D341Med (cell line): ENCODE measurements at regions not wholly inside any gene's neighbourhood (a gene's known extent, or its start where the extent isn't known, plus 50 kb on each side); places are given as distances from the start of the nearest gene placed in this dataset.

ENCODE experiments used
- DNase-seq: peaks from one replicate; pipeline ENCODE4 v3.0.0; 2012; ENCODE audit warnings: low spot score

DNA sequence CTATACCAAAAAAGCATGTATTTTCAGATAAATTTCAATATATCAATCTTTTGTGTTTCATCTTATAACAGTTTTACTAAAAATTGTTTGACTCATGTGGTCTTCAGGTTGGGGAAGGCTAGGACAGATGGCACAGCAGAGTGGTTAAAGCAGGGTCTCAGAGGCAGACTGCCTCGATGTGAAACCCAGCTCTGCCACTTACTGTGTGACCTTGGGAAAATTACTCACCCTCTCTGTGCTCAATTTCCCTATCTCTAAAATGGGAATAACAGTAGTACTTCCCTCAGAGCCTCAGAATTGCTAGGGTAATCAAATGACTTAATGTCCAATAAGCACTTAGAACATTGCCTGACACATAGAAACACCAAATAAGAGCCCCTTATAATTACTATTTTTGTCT is 262.1 kb upstream of the FMN2 start:
- no peak for DNase-seq

DNA sequence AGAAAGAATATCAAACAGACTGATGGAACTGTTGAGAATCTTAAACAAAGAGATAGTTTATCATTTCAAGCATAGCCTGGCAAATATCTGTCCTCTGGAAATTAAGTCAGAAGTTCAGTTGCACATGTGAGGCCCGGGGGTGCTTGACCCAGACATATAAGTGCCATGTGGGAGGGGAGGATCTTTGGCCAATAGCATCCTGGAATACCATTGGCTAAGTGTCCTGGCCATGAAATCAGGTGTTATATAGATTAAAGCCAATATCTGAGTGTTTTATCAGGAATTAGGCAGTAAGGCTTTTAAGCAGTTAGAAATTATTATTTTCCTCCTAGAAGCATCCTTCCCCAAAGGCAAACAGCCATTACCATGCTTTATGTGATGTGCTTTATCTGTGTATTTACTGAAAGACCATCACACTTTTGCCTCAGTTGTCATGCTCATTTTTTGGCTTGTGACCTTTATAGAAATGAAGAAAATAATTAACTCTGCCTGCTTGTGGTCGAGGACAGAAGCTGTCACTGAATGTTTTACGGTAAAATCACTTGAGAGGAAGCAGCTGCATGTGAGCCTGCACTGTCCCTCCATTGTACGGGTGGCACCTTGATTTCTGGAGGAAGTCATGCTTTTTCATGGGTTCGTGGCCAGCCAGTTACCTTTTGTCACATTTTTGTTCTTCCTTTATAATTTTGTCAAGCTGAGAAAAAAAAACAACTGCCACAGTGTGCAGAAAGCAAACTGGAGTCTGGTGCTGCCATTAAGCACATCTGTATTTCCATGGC is 259.9 kb upstream of the FMN2 start:
- no peak for DNase-seq

DNA sequence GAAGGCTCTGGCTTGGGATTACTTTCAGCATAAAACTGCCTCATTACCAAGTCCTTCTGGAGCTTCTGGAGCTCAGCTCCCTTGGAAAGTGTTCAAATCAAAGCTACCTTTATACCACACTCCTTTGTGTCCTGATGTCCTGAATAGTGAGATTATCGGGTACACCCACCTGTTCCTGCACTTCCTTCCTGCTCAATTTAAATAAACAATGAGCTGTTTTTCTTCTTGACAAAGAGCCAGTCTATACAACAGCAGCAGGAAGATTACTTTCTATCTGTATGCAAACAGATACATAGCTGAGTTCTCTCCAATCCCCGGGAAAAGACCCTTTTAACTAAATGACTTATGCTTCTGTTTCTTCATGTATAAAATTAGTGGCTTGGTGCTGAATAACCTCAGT is 258.0 kb upstream of the FMN2 start:
- DNase-seq: no peak

GRCh38 chr1:239835946-239836440 is 255.7 kb upstream of the FMN2 start:
- no peak for DNase-seq

DNA sequence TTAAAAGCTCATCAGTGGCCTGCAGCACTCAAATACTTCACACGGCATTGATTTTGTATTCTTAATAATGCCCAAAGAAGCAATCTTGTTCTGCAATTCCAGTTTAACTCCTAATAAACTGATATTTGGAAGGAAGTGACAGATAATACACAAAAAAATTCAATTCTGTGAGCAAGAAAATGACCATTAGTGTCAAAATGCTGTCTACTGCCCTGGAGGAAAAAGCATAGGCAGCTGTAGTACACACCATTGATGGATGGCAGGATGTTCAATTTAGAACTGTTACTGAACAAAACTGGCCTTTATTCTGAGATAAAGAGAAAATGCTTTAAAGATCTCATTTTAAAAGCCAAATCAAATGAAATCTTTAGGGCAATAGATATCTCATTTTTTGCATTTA is 251.3 kb upstream of the FMN2 start:
- no peak for DNase-seq

DNA sequence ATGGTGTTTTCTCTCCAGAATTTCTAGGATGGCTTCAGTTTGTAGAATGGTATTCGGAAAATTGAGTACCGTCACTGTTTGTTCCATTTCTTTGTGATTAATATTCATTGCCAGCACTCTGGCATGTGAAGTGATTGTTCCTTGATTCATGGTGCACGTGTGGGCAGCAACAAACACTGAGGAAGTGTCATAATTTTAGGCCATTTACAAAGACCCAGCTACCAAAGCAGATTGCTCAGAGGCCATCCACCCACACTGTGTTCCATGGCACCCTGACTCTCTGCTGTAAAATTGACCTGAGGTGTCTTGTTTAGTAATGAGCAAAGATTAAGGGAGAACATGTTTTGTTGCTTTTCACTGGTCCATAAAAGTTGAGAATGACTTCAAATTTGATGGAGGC is 250.9 kb upstream of the FMN2 start:
- DNase-seq: no peak

- no peak for DNase-seq
These were observed 250.1 kb upstream of the FMN2 start for GRCh38 chr1:239841631-239842030.

DNA sequence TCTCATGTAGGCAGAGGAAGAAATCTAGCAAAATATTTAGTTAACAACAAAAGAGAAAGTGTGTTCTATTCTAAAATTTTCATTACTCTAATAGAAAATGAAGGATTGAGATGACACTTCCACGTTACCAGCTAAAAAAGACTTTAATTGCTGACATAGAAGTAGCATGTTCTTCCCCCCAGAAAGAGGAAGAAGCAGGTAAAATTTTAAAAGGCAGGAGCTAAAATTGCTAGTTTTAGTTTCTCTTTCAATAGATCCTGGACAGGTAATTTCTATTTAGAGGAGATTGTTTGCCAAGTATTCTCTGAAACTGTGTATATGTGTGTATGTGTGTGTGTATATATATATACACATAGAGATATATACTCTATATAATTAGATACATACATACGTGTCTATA is 248.1 kb upstream of the FMN2 start:
- no peak for DNase-seq

DNA sequence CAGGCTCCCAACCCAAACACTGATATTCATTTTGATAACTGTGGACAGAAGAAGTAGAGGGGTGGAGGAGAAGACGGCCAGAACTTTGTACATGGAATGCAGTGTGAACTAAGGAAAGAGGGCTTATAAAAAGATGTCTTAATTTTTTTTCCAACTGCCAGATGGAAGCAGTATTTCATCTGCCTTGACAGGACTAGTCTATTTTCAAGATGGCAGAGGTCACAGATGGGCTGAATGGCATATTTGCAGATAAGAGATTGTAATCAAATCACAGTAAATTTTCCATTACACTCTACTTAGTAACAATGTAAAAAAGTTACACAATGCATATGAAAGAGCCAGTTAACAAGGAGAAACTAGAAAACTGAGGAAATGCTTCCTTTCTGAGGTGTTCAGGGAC is 246.8 kb upstream of the FMN2 start:
- no peak for DNase-seq

GRCh38 chr1:239854922-239855321 is 236.8 kb upstream of the FMN2 start:
- no peak for DNase-seq

DNA sequence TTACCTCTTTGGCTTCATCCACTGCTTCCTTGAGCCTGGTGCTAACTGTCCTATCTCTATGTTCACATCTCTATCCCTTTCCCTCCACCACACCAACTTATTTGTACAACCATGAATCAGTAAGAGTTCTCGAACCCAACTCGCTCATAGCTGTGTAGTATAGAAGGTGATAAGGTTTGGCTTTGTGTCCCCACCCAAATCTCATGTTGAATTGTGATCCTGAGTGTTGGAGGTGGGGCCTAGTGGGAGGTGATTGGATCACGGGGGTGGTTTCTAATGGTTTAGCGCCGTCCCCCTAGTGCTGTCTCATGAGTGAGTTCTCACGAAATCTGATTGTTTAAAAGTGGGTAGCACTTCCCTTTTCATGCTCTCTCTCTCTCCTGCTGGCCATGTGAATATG is 235.6 kb upstream of the FMN2 start:
- DNase-seq: no peak

- DNase-seq: no peak
These were observed 234.8 kb upstream of the FMN2 start for GRCh38 chr1:239856924-239857323.

DNA sequence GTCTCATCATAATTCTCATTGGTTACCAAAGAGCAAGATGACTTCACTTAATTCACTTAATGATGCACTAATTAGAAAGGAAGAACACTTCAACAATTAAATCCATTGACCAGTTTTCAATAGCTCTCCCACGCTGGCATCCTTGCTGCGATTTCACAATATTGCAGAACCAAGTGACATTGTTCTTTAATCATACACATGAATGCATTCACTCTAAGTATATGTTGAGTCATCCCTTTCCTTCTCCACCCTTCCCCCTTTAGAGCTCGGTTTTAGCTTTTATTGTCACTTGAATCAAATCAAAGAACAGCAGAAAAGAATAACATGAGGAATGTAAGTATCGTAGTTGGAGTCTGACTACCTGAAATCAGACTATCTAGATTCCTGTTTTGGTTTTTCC is 233.6 kb upstream of the FMN2 start:
- DNase-seq: no peak

GRCh38 chr1:239858529-239858928 is 233.2 kb upstream of the FMN2 start:
- no peak for DNase-seq

DNA sequence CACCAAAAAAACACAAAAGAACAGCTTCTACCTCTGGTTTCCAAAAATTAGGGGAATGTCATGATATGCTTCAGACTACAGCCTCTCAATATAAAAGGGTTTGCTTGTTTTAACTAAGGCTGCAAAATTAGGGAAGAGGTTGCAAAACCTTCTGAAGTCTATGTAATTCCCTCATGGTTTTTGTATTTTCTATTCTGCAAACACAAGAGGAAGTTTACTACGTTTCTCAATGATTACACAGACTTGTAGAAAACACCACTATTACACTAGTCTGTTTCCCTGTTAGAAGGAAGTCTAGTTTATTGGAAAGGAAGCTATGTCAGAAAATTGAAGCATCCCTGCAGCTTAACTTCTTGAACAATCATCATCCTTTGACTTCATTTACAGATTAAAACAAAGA is 229.7 kb upstream of the FMN2 start:
- no peak for DNase-seq

DNA sequence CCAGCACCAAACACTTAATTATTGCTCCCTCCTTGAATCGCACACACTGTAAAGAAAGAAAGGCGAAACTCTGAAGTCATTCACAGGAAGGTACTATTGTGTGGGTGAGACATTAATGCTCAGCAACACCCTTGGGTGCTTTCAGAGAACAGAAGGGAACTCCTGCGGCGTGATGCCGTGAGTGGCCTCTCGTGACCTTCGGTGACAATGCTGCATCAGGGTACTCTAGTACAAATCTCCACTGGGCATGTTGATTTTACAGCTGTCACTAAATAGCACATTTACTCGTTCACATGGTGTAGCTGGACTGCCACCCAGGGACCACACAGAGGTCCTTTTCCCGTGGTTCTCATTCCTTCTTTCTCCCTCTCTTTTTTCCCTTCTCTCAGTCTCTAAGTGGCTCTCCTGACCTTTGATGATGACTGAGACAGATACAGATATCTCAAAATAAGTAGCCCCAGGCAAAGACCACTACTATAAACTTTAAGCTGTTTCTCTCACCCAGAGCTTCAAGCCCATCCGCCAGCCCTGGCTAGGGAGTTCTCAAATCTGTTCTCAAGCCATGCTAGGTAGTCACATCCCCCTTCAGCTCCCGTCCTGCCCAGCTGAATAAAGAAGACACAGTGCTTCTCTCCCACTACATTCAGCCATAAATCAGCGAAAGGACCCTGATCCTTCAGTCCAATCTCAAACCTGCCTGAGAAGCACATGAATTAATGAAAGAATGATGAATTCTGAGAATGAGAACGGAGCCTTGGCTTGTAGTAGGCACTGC is 223.4 kb upstream of the FMN2 start:
- DNase-seq: no peak

DNA sequence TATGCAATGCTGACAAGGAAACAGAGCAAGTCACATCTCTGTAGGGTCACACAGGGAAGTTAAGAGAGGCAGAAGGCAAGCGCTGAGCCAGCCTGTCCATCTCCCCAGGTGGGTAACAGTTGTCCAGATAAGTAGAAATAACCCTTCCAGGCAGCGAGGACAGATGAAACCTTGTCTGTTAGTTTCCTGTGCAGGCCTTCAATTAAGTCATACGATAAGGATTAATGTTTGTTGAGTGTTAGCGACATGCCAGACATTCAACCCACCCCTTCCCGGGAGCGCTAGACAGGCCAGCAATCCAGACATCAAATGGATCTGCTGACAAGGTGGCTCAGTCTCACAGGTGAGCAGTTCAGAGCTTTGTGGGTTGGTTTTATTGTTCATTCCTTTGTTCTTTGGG is 221.5 kb upstream of the FMN2 start:
- DNase-seq: no peak

- DNase-seq: no peak
These were observed 219.1 kb upstream of the FMN2 start for GRCh38 chr1:239872626-239873025.

- no peak for DNase-seq
These were observed 216.9 kb upstream of the FMN2 start for GRCh38 chr1:239874831-239875230.

GRCh38 chr1:239879321-239880170 is 212.1 kb upstream of the FMN2 start:
- DNase-seq: no peak

DNA sequence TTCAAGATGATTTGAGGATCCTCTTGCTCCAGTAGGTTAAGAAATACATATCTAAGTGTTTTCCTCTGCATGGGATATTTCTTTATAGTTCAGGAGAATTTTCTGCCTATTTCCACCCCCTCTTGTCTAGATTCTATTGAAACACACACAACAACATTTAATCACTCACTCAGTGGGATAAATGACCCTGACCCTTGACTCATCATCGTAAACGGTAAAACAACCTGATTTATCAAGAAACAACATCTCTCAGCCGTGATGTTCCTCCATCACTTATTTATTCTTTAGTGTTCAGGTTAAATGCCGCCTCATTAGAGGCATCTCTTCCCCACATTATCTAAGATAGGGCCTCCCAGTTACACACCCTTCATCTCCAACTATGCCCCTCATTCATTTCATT is 208.7 kb upstream of the FMN2 start:
- DNase-seq: no peak

DNA sequence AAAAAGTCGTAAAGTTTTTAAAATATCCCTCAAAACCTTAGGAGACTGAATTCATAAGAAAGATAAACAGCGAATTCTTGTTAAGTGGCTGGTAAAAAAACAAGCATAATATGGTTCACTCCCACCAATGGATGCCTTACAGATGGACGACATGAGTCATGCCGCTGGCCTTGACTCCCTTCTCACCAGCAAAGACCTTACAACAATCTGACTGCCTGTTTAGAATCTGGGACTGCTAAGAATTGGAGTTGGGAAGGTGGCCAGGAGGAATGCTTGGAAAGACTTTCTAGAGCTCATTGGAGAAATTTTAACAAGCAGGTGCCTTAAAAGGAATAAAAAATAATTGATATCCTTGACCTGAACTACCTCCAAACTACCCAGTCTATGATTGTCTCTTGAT is 206.9 kb upstream of the FMN2 start:
- no peak for DNase-seq

DNA sequence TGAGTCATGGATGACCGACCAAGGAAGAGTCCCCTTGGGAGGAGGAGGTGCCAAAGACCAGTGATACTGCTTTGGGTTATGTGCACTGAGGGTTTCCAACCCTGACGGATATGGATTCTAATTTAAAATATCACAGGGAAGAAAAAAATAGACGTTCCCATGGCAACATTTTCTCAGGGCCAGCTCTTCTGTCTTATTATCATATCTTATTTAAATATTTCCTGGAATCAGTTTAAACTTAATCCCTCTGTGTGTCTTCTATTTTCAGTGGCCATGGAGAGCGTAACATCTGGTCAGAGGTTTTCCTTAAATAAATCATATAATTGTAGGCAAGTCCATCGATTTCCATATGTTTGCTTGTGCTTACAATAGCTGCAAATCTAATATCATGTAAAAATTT is 205.4 kb upstream of the FMN2 start:
- no peak for DNase-seq
